ENCODE measurements at regions not wholly inside any gene's neighbourhood (a gene's known extent, or its start where the extent isn't known, plus 50 kb on each side); places are given as distances from the start of the nearest gene placed in this dataset.

DNA sequence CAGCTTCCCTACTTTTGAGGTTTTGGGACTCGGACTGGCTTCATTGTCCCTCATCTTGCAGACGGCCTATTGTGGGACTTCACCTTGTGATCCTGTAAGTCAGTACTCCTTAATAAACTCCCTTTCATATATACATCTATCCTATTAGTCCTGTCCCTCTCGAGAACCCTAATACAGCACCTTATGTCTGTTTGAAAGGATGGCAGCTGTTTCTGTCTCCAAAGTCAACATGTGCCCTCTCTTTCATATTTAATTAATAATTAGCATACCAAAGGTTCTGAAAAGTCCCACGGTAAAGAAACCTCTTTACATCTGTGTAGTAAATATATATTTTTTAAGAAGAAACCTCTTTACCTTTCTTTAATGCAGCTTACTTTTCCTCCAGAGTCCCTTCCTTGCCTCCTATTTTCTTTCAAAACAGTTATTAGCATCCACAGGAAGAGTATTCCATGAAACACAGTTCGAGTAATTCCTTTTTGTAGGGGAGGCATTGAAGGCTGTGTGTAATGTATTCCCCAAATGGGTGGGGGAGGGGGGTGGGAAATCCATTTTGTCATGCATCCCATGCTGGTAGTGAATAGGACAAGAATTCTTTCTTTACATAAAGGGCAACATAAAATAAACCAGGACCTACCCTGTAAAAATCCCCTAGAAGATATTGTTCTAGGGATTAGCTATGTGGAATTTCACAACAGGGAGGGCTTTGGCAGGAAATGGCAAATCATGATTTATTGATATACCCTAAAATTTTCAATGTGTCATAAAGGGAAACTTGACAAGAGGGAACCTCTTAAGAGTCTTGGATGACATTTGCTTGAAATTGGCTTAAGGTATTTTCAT lies 241.5 kb downstream of the SUDS3 start:
- TF ChIP-seq, protein P1, sequence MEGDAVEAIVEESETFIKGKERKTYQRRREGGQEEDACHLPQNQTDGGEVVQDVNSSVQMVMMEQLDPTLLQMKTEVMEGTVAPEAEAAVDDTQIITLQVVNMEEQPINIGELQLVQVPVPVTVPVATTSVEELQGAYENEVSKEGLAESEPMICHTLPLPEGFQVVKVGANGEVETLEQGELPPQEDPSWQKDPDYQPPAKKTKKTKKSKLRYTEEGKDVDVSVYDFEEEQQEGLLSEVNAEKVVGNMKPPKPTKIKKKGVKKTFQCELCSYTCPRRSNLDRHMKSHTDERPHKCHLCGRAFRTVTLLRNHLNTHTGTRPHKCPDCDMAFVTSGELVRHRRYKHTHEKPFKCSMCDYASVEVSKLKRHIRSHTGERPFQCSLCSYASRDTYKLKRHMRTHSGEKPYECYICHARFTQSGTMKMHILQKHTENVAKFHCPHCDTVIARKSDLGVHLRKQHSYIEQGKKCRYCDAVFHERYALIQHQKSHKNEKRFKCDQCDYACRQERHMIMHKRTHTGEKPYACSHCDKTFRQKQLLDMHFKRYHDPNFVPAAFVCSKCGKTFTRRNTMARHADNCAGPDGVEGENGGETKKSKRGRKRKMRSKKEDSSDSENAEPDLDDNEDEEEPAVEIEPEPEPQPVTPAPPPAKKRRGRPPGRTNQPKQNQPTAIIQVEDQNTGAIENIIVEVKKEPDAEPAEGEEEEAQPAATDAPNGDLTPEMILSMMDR (IDR thresholded peaks at IDR 0.05 in 2 of 3, conservative IDR thresholded peaks at IDR 0.05 in 1 of 3; ENCODE audit: insufficient read depth in 2 of 3, low read depth in 1 of 3, low read length in 3 of 3): no peak
- TF ChIP-seq, protein P2, sequence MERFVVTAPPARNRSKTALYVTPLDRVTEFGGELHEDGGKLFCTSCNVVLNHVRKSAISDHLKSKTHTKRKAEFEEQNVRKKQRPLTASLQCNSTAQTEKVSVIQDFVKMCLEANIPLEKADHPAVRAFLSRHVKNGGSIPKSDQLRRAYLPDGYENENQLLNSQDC (CRISPR knock-in tag; IDR thresholded peaks at IDR 0.05): no peak
- TF ChIP-seq JUN (IDR thresholded peaks at IDR 0.05; ENCODE audit: borderline replicate concordance, low read depth, low read length) (no peak), JUN (CRISPR knock-in tag; IDR thresholded peaks at IDR 0.05; ENCODE audit: borderline replicate concordance) (no peak), RAD21 (CRISPR knock-in tag; conservative IDR thresholded peaks at IDR 0.05 in 1 of 2, IDR thresholded peaks at IDR 0.05 in 1 of 2) (no peak), TRIM24 (IDR thresholded peaks at IDR 0.05) (no peak), ZNF764 (CRISPR knock-in tag; IDR thresholded peaks at IDR 0.05; ENCODE audit: low read depth) (no peak), MXI1 (IDR thresholded peaks at IDR 0.05; ENCODE audit: low read depth, low read length) (no peak)
- TF ChIP-seq, protein P3, sequence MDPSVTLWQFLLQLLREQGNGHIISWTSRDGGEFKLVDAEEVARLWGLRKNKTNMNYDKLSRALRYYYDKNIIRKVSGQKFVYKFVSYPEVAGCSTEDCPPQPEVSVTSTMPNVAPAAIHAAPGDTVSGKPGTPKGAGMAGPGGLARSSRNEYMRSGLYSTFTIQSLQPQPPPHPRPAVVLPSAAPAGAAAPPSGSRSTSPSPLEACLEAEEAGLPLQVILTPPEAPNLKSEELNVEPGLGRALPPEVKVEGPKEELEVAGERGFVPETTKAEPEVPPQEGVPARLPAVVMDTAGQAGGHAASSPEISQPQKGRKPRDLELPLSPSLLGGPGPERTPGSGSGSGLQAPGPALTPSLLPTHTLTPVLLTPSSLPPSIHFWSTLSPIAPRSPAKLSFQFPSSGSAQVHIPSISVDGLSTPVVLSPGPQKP (CRISPR knock-in tag; IDR thresholded peaks at IDR 0.05): no peak
- TF ChIP-seq, protein P4, sequence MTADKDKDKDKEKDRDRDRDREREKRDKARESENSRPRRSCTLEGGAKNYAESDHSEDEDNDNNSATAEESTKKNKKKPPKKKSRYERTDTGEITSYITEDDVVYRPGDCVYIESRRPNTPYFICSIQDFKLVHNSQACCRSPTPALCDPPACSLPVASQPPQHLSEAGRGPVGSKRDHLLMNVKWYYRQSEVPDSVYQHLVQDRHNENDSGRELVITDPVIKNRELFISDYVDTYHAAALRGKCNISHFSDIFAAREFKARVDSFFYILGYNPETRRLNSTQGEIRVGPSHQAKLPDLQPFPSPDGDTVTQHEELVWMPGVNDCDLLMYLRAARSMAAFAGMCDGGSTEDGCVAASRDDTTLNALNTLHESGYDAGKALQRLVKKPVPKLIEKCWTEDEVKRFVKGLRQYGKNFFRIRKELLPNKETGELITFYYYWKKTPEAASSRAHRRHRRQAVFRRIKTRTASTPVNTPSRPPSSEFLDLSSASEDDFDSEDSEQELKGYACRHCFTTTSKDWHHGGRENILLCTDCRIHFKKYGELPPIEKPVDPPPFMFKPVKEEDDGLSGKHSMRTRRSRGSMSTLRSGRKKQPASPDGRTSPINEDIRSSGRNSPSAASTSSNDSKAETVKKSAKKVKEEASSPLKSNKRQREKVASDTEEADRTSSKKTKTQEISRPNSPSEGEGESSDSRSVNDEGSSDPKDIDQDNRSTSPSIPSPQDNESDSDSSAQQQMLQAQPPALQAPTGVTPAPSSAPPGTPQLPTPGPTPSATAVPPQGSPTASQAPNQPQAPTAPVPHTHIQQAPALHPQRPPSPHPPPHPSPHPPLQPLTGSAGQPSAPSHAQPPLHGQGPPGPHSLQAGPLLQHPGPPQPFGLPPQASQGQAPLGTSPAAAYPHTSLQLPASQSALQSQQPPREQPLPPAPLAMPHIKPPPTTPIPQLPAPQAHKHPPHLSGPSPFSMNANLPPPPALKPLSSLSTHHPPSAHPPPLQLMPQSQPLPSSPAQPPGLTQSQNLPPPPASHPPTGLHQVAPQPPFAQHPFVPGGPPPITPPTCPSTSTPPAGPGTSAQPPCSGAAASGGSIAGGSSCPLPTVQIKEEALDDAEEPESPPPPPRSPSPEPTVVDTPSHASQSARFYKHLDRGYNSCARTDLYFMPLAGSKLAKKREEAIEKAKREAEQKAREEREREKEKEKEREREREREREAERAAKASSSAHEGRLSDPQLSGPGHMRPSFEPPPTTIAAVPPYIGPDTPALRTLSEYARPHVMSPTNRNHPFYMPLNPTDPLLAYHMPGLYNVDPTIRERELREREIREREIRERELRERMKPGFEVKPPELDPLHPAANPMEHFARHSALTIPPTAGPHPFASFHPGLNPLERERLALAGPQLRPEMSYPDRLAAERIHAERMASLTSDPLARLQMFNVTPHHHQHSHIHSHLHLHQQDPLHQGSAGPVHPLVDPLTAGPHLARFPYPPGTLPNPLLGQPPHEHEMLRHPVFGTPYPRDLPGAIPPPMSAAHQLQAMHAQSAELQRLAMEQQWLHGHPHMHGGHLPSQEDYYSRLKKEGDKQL (CRISPR knock-in tag; IDR thresholded peaks at IDR 0.05; ENCODE audit: borderline replicate concordance): no peak
